C1 segment of cervical spinal cord (tissue), 14 donors: ENCODE measurements at regions not wholly inside any gene's neighbourhood (a gene's known extent, or its start where the extent isn't known, plus 50 kb on each side); places are given as distances from the start of the nearest gene placed in this dataset.

ENCODE experiments used
- DNase-seq, 14 donors: peaks; one replicate each; lab custom pipeline; 2025; lab: John Stamatoyannopoulos, UW

- DNase-seq, result no peak
Observed at GRCh38 chr1:162966613-162967012, 102.5 kb upstream of the RGS4 start.

DNA sequence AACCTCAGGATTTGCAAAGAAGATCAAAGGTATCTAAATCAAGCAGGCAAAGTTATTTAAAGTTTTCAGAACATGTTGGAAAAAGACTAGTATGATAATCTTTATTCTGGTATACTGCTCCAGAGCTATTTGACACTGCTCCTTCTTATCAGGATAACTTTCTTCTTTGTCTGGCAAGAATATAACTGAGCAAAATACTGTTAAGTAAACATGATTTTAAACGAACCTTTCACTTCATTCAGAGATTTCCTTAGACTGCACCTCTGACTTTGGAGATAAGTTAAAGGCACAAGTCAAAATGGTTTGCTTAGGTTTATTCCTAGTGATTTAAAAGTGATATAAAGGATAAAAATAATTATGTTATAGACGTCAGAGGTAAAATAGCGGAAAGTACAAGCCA, 103.9 kb upstream of the CCDC190 start:
- no peak for DNase-seq

DNA sequence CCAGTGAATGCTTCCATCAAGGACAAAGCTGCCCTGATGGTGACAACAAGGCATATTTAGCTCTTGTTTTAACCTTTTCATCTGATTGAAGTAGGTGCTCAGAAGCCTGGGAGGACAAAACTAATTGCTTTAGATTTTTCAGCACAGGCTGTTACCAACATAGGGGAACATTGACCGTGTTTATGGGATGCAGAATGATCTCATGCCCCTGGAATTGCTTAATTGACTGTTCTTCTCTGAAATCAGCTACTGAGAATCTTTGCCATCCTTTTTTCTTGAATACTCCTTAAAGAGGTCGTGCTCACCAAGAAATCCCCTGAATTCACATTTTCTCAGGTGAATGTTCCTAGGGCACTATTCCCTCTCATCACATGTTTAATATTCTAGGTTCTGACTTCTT, 95.9 kb upstream of the CCDC190 start:
- DNase-seq, result no peak

GRCh38 chr1:162954824-162955223, 93.8 kb upstream of the CCDC190 start:
- no peak for DNase-seq

DNA sequence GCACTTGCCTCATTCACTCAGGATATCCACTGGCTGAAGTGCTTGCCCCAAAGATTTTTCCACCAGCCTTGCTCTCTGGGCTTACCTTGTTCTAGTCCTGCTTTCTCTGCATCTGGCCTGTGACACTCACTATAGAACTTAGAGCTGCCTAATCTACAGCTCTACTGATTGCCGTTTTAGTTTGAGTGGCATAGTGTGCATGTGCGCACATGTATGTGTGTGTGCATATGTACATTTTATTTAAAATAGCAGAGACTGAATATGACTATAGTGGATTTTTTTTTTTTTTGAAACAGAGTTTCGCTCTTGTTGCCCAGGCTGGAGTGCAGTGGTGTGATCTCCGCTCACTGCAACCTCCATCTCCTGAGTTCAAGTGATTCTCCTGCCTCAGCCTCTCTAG, 92.0 kb upstream of the CCDC190 start:
- DNase-seq, result no peak

- no peak for DNase-seq
Observed at GRCh38 chr1:162951553-162952315, 90.8 kb upstream of the CCDC190 start.

GRCh38 chr1:162950187-162950586, 89.2 kb upstream of the CCDC190 start:
- DNase-seq, result no peak

DNA sequence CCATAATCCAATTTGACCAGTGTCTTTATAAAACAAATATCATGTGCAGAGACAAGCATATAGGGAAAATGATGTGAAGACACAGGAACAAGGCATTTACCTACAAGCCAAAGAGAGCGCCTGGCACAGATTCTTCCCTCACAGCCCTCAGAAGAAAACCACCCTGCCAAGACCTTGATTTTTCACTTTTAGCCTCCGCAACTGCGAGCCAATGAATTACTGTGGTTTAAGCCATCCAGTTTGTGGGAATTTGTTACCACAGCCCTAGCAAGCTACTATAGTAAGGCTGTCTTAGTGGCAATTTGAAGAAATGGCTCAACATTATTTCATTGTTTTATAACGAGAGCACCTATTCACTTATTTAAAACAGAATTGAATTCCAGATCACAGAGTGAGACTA, 85.7 kb upstream of the CCDC190 start:
- DNase-seq, result no peak

- no peak for DNase-seq
Observed at GRCh38 chr1:162944974-162945674, 84.1 kb upstream of the CCDC190 start.

DNA sequence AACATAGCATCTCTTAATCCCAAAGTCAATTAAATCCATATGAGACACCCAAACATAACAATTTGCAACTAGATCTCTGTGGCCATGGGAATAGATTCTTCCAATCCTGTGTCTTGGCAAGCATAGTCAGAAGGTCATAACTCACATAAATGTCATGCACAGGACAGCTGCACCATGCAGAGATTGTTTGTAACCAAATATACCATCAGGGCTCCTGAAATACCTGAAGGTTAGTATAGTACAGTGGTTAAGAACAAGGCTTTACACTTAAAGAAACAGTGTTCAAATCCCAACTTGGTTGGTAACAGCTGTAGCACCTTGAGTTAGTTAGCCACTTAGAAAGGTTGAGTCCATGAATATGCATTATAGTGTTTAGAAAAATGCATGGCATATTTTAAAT, 82.6 kb upstream of the CCDC190 start:
- DNase-seq, result no peak

DNA sequence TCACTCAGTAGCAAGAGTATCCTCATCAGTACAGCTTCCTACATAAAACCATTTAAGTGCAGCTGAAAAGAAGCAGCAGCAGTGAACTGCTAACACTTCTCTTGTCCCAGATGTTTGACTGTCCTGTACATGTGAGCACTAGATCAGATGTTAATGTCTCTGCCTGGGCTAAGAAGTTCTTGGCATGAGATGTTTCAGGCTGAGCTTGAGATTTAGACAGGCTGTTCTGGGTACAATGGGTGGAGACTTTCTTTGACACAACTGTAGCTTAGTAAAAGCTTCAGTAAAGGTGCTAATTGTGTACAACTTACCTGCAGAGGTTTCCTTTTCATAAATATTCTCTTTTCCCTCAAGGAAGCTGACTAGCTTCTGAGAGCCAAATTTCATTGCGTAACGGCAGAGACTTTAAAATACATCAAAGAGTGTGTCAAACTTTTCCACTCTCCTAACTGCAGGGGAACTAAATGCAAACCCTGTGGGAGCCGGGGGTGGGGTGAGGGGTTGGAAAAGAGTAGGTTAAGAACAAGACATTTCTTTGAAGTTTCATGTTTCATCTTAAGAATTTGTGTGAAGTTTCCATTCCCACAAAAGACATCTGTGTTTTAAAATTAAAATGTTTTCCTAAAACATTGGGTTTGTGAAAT, 82.1 kb upstream of the CCDC190 start:
- DNase-seq, result no peak

GRCh38 chr1:162941024-162941423, 80.0 kb upstream of the CCDC190 start:
- DNase-seq, result no peak

DNA sequence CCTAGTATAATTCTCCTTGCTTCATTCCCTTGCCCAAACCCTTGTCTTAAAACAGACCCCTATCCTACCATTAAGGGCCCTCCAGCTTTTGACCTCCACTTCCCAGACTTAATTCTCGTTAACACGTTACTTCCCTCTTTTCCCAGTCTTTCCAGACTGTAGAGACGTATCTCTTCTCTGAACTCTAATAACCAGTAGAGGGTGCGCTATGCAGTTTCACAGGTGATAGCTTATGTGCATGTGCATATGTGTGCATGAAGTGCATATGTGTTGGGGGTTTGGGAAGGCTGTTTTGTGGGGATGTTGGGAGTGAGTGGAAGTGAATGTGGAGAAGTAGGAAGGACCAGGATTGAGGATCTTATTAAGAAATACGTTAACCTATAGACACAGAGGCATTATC, 78.1 kb upstream of the CCDC190 start:
- DNase-seq, result no peak

- DNase-seq, result no peak
Observed at GRCh38 chr1:162937716-162938395, 76.9 kb upstream of the CCDC190 start.

- DNase-seq, result no peak
Observed at GRCh38 chr1:162930976-162931560, 70.1 kb upstream of the CCDC190 start.

- DNase-seq, result no peak
Observed at GRCh38 chr1:162930532-162930931, 69.6 kb upstream of the CCDC190 start.

DNA sequence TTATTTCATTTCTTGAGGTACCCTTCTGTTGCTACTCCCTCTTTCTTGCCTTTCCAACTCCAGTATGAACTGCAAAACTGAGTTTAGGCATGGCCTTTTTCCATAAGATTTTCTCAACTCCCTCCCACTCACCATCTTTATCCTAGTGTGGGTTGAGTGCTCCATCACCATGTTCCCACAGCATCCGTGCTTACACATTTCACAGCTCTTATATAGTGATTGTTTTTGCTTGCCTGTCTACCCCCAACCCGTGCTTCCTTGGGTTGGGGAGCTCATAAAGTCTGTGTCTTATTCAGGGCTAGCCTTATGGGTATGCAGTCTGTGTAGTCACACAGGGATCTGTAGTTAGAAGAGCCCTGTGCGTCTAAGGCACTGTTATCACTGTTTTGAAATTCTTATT, 68.2 kb upstream of the CCDC190 start:
- DNase-seq, result no peak

GRCh38 chr1:162928141-162928540, 67.2 kb upstream of the CCDC190 start:
- DNase-seq, result no peak

DNA sequence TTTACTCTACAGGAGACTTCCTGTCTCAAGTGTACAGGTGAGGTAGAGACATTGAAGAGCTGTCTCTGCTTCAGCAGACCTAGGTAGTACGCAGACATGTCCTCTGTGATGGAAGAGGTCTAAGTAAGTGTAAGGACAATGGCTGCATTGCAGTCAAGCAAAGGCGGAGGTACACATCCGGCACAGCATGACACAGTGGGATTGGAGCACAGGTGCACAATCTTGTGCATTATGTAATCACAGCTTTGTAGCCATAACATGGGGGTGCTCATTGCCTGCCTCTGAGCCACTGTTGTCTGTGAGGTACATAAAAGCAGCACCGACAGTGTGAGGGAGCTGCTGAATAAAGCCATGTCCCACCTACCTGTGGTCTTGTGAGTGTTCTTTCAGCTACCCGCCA, 66.4 kb upstream of the CCDC190 start:
- no peak for DNase-seq

DNA sequence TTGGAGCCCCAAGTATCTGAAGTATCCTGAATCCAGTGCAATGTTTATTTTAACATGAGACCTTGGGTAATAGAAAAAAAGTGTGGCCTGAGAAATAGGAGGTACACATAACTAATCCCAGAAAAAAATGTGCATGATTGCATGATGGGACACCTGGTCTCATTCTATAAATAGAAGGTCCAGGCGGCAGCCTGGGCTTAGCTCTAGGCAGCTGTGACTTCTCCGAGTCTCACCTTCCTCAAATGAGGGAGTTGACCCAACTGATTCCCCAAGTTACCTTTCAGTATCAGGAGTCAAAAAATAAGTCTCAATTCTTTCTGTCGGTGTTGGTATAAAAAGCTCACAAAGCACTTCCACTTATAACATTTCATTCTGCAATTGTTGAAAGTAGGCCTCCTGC, 65.9 kb upstream of the CCDC190 start:
- DNase-seq, result no peak

DNA sequence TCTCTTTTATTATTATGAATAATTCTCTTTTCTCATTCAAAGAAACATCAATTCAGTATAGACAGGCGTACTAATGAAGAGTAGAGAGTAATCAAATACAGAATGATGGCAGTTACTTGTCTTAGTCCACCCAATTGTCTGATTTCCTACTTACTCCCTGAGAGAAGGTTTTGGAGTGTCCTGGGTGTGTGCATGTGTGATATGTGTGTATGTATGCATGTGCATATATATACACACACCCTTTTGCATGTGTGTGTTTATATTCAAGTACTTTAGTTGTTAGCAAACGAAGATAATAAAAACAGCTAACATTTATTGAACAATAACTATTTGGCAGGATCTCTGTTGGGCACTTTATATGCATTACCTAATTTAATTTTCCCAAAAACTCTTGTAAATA, 63.2 kb upstream of the CCDC190 start:
- no peak for DNase-seq

DNA sequence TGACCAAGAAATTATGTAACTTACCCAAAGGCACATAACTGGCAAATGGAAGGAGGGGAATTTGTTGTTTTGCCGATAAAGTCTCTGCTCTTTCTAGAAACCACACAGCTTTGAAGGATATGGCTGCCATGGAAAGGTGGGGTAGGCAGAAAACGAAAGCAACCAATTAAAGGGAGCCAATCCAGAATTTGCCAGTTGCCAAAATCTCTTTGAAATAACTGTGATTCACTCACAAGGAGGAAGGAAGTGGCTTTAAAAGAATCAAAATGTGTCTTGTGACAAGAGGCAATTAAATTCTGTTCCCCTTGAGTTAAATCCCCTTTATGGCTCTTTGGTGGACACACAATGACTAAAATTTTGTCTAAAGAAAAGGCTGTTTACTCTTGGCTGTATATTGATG, 61.2 kb upstream of the CCDC190 start:
- no peak for DNase-seq
